Activated CD4-positive, alpha-beta T cell treated with anti-CD3 and anti-CD28 coated beads for 24 hours (primary cell): ENCODE measurements at regions not wholly inside any gene's neighbourhood (a gene's known extent, or its start where the extent isn't known, plus 50 kb on each side); places are given as distances from the start of the nearest gene placed in this dataset.
A peak's percentile ranks its signal among the peaks of the same experiment; 100 is the strongest.

Experiments
- DNase-seq, 2 donors: peaks; one replicate each; pipeline ENCODE4 v3.0.0-alpha.2; 2020; ENCODE audit warnings: low read depth in 2 of 2

DNA sequence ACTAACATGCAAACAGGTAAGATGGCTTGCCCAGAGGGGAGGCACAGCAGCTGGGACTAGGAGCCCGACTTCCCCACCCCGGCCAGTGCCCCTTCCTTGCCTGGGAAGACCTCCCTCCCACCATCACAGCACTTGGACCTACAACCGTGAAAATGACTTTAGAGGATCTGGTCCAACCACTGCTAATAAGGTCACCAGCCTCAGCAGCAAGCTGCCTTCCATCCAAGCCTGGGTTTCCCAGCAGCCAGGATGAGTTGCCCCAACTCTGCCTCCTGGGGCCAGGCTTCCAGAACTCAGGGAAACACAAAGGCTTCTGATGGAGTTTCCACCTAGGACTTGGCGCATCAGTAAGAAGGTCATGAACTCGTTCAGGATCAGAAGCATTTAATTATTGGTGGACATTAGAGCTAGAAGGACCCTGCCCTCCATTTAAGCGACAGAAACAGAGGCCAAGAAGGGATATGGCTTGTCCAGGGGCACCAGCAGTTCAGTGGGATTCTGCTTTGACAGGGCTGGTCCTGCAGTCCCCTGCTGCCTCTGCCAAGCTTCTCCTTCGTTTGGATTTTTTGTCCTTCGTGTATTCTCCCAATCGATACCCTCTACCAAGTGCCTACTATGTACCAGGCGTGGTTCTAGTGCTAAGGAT is 403.0 kb upstream of the ID2 start:
- no peak for DNase-seq

DNA sequence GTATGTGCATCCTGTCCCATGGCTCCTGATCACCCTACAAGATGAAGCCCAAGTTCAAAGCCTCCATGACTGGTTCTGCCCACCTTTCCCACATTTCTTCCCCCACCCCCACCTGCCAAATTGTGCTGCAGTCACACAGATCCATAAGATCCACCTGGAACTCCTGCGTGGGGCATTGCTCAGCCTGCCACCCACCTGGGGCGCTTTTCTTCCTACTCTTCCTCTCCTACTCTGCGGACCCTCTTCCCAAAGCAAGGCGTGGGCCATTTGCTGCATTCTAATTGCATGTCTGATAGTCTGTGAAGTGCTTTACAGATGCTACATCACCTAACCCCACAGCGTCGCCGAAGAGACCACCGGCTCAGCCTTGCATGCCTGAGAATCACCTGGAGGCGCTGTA is 402.4 kb upstream of the ID2 start:
- DNase-seq: no peak

GRCh38 chr2:8281234-8281633 is 400.6 kb upstream of the ID2 start:
- no peak for DNase-seq

DNA sequence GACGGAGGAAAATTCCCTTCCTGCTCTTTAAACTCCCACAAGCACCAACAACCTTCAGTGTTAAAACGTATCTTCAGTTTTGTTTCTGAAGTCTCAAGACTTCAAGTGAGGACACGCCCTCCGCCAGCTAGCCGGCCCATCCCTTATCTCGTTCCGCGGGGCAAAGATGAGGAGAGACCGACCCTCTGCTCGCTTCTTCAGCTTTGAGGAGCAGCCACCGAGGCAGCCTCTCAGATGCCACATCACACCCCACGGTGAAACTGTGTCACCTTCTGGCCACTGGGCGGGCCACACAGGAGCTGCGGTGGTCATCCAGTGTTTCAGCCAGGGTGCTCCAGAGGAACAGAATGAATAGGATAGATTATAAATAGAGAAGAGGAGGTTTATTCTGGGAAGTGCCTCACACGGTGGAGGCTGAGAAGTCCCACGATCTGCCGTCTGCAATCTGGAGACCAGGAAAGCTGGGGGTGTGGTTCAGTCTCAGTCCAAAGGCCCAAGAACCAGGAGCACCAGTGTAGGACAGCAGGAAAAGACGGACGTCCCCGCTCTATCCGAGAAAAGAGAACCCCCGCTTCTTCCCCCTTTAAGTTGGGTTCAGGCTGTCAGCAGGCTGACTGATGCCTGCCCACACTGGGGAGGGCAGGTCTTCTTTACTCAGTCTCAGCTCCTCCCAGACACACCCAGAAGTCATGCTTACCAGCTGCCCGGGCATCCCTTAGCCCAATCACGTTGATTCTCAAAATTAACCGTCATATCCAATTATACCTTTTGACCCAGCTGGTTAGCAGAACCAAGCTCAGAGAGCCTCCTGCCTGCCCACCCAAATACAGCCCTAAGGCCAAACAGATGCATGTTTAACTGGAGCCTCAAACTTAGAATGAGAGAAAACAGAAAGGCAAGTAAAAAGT is 399.7 kb upstream of the ID2 start:
- DNase-seq: no peak

- no peak for DNase-seq
Observed at GRCh38 chr2:8282858-8283252, 399.0 kb upstream of the ID2 start.

GRCh38 chr2:8285081-8285480 is 396.8 kb upstream of the ID2 start:
- DNase-seq: no peak

DNA sequence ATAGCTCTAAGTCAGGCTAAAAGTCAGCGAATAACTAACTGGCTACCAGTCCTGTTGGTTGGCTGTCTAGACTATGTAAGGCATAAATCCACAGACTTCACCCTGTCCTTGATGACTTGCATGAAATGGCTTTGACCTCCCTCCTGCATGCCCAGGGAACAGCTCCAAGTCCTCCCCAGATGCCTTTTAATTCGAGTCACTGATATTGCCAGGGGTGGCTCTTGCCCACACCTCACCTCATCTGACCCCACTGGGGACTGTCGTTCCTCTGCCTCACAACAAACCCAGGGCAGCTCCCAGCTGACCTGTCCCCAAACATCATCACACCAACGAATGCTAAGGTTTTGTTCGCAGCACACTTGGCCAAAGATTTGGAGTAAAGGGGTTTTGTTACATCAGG is 396.0 kb upstream of the ID2 start:
- no peak for DNase-seq

- no peak for DNase-seq
Observed at GRCh38 chr2:8288206-8288605, 393.6 kb upstream of the ID2 start.

GRCh38 chr2:8289111-8289510 is 392.7 kb upstream of the ID2 start:
- DNase-seq: no peak

GRCh38 chr2:8290771-8291352 is 391.0 kb upstream of the ID2 start:
- DNase-seq: no peak

DNA sequence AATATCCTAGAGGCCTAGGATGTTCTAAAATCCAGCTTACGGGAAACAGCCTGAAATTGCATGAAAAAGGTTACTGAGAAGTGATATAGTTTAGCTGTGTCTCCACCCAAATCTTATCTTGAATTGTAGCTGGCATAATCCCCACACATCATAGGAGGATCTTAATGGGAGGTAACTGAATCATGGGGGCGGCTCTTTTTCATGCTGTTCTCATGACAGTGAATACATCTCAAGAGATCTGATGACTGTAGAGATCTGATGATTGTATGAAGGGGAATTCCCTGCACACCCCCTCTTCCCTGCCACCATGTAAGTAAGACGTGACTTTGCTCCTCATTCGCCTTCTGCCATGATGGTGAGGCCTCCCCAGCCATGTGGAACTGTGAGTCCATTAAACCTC is 385.6 kb upstream of the ID2 start:
- peak in 1 of 2 donors; percentile 27 for DNase-seq

DNA sequence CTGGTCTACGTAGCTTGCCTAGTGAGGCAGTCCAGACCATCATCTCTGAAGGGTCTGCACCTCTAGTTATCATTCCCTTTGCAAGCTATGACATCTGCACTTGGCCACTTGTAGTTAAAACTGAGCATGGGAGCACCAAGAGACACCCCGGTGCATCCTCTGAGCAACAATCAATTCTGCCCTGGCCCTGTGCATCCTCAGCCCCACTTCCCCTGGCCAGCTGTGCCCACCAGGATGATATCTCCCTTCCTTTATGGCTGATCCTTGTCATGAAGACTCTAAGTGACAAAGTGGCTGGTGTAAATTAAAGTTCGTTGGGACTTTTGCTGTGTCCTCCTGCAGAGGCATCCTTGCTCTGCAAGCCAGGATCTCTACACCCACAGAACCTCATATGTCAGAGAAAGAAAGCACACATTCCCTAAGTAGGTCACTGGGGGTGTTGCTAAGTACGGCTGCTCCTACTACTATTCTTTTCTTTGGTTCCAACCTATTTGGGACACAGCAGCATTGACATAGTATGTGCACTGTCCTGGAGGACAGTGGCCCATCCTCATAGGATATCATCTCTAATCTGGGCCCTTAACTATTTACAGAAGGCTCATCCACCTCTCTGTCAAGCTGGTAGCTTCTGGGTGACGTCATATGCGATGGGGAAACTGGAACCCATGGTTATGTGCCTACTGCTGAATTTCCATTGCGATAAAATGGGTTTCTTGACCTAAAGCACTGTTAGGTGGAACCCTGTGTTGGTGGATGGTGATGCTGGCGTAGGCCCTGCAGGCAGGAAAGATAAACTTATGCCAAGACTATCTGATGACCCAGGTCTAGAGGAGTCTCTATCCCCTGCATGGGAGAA is 384.3 kb upstream of the ID2 start:
- DNase-seq: no peak

DNA sequence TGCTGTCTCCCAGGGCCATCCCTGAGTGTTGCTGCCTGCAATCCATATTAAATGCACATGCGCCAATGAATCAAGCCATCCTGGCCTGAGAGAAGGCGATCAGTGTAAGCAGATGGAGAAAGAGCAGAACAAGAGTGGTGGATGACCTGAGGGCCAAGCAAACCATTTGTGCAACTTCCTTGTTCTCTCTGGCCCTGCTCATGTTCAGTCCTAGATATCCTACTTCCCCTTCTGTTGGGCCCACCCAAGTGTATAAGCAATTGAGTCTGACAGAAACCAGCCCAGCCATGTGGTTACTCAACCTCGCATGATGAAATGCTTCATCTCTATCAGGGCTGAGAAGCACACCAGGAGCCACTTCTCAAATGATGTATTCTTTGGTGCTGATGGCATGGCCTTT is 383.1 kb upstream of the ID2 start:
- no peak for DNase-seq

- no peak for DNase-seq
Observed at GRCh38 chr2:8300216-8300615, 381.6 kb upstream of the ID2 start.

DNA sequence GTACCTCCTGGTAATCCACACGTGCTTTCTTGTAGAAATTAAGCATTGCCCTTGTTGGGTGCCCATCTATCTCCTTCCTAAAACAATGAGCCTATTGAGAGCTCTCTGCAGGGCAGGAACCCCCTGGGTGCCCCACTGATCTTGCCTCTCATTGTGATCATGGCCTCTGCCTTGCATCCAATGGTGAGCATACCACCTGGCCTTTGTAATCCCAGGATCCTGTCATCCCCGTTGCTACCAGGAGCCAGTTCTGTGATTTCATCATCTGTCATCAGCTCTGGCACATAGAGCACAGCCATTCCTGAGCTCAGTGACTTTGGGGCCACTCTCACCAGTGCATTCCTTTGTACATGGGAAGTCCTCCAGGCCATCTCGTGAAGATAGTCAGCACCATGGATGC is 381.0 kb upstream of the ID2 start:
- no peak for DNase-seq

GRCh38 chr2:8303322-8303832 is 378.5 kb upstream of the ID2 start:
- DNase-seq: peak; percentile 29

GRCh38 chr2:8304821-8305766 is 376.8 kb upstream of the ID2 start:
- DNase-seq: no peak

DNA sequence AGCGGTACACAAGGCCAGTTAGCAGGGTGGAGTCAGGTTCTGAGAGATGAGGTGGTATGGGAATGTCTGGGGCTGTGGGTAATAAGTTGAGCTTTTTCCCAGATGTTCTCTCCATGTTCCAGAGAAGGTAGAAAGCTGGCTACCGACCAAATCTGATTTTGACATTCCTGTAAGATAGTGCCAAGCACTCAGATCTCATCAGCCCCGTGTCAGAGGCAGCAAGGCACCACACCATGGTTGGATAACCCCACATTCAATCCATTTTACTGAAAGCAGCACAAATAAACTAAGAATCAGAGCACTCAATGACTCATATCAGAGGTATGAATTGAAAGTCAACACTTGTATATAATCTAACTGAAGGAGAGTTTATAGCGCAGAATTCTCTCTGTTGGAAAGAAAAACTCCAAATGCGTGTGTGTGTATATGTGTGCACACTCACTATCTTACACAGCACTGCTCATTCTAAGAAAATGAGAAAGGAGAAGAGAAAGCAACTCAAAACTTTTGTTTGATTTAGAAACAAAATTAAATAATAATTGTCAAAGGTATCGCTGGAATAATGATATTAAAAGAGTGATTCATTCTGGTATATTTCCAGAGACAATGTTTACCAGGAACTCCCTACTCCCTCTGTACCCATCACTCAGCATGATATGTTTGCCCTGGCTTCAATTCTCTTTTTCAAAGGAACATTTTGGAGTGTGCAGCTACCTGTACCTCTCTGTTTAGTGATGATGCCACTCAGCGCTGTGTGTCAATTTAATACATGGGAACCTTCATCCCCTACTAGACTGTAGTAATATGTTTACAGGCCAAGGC is 375.1 kb upstream of the ID2 start:
- DNase-seq: no peak

DNA sequence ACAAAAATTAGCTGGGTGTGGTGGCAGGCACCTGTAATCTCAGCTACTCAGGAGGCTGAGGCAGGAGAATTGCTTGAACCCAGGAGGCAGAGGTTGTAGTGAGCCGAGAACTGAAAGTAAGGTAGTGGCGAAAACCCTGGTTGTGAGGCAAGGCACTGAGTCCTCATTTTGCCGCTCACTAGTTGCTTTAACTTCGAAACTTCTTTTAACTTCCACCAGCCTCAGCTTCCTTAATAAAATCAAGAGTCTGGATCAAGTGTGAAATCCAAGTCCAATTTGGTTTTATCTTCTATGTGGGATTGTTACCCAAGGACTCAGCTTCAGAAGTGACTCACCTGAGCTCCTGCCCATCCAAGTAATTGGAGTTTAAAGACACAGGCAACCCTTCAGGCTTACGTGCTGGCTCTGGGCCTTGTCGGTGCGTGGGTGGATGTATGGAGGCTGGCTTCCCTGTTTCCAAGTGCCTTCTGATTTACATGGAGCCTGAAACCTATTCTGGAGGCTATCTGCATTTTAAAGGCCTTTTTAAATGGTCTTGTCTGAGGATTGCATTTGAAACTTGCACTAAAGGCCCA is 374.2 kb upstream of the ID2 start:
- DNase-seq: no peak
